GM10248 (cell line): ENCODE measurements at regions not wholly inside any gene's neighbourhood (a gene's known extent, or its start where the extent isn't known, plus 50 kb on each side); places are given as distances from the start of the nearest gene placed in this dataset.

Experiments
- CTCF ChIA-PET: fragments of 300-600 bp; sonication (Branson Sonifier 250); formaldehyde crosslinking; extraction: SDS; loops from one replicate; lab custom pipeline; 2021; ENCODE audit warnings: antibody characterized with exemption; lab: Yijun Ruan, JAX
- POLR2A ChIA-PET: fragments of 350-650 bp; sonication (Branson Sonifier 250); formaldehyde crosslinking; extraction: SDS; loops from one replicate; lab custom pipeline; 2020; ENCODE audit warnings: antibody characterized with exemption; lab: Yijun Ruan, JAX
- DNase-seq: peaks from one replicate; pipeline ENCODE4 v3.0.0; 2012; ENCODE audit errors: extremely low spot score
- CTCF ChIP-seq: IDR thresholded peaks from 2 replicates; pipeline ENCODE4 v1.5.1; 2012; ENCODE audit warnings: mild to moderate bottlenecking, low read depth; ENCODE audit errors: extremely low read depth, missing control alignments, control extremely low read depth

GRCh38 chr3:197431346-197431910 lies 124.3 kb downstream of the BDH1 start:
- ChIA-PET POLR2A (no interaction called here), CTCF (no interaction called here)
- no peak for DNase-seq
- no peak for TF ChIP-seq CTCF

- ChIA-PET POLR2A (no interaction called here), CTCF (no interaction called here)
- no peak for DNase-seq
- no peak for TF ChIP-seq CTCF
Measured at GRCh38 chr3:197430934-197431333, 124.8 kb downstream of the BDH1 start.

- POLR2A ChIA-PET, result no interaction called here
- DNase-seq, result no peak
- TF ChIP-seq CTCF, result no peak
- CTCF ChIA-PET, result no interaction called here
Measured at GRCh38 chr3:197430502-197430901, 125.3 kb downstream of the BDH1 start.

GRCh38 chr3:197428952-197429351 lies 126.8 kb downstream of the BDH1 start:
- TF ChIP-seq CTCF, result no peak
- ChIA-PET CTCF (interaction anchor here (1.0 kb wide), 1 partner anchor 10 kb away, joined by 3 read pairs; no protein-coding TSS in a partner anchor), POLR2A (no interaction called here)
- DNase-seq, result no peak

- no peak for TF ChIP-seq CTCF
- no peak for DNase-seq
- ChIA-PET CTCF (no interaction called here), POLR2A (no interaction called here)
Measured at GRCh38 chr3:197428117-197428801, 127.5 kb downstream of the BDH1 start.

- TF ChIP-seq CTCF, result no peak
- DNase-seq, result no peak
- ChIA-PET POLR2A (no interaction called here), CTCF (interaction anchor here (0.9 to 1.2 kb wide), 2 partner anchors 9 to 20 kb away, joined by 3 to 4 read pairs; no protein-coding TSS in a partner anchor)
Measured at GRCh38 chr3:197427021-197427420, 128.6 kb upstream of the DLG1 start.
